H9 (cell line): ENCODE measurements at regions not wholly inside any gene's neighbourhood (a gene's known extent, or its start where the extent isn't known, plus 50 kb on each side); places are given as distances from the start of the nearest gene placed in this dataset.

ENCODE experiments used
- DNase-seq: peaks from one replicate; pipeline ENCODE4 v3.0.0-alpha.2; 2017
- H2AFZ ChIP-seq: one replicate; pipeline ENCODE4 v1.6.1; 2013; ENCODE audit warnings: mild to moderate bottlenecking, low read length, control low read depth, moderate library complexity
- H2AK5ac ChIP-seq: 2 replicates; pipeline ENCODE4 v1.6.1; 2013; ENCODE audit warnings: low read length, control low read depth, mixed read lengths; ENCODE audit not compliant: insufficient read length
- H2BK120ac ChIP-seq: one replicate; pipeline ENCODE4 v1.6.1; 2013; ENCODE audit warnings: low read depth, mild to moderate bottlenecking, low read length, control low read depth, inconsistent platforms; ENCODE audit not compliant: poor library complexity, severe bottlenecking
- H2BK12ac ChIP-seq: 2 replicates; pipeline ENCODE4 v1.6.1; 2013; ENCODE audit warnings: low read length, control low read depth, mixed read lengths, low read depth; ENCODE audit not compliant: insufficient read length
- H2BK15ac ChIP-seq: 2 replicates; pipeline ENCODE4 v1.6.1; 2013; ENCODE audit warnings: low read depth, low read length, control low read depth
- H2BK20ac ChIP-seq: one replicate; pipeline ENCODE4 v1.6.1; 2013; ENCODE audit warnings: low read depth, mild to moderate bottlenecking, low read length, control low read depth, inconsistent platforms; ENCODE audit not compliant: poor library complexity, severe bottlenecking
- H2BK5ac ChIP-seq: 2 replicates; pipeline ENCODE4 v1.6.1; 2013; ENCODE audit warnings: low read length, control low read depth, mixed read lengths; ENCODE audit not compliant: insufficient read length
- H3K14ac ChIP-seq: 2 replicates; pipeline ENCODE4 v1.6.1; 2013; ENCODE audit warnings: low read length, control low read depth; ENCODE audit not compliant: insufficient read depth
- H3K18ac ChIP-seq: 2 replicates; pipeline ENCODE4 v1.6.1; 2013; ENCODE audit warnings: low read depth, mild to moderate bottlenecking, mixed read lengths, low read length, control low read depth; ENCODE audit not compliant: insufficient read length
- H3K23ac ChIP-seq: 2 replicates; pipeline ENCODE4 v1.6.1; 2013; ENCODE audit warnings: low read length, control low read depth, mixed read lengths, low read depth; ENCODE audit not compliant: insufficient read length
- H3K23me2 ChIP-seq: 2 replicates; pipeline ENCODE4 v1.6.1; 2013; ENCODE audit warnings: low read depth, mild to moderate bottlenecking, mixed read lengths, low read length, control low read depth; ENCODE audit not compliant: insufficient read length, poor library complexity, severe bottlenecking
- H3K27ac ChIP-seq: 2 replicates; pipeline ENCODE4 v1.5.1; 2013; ENCODE audit warnings: low read length, control low read depth, mixed read lengths, low read depth; ENCODE audit not compliant: insufficient read length
- H3K27me3 ChIP-seq: 2 replicates; pipeline ENCODE4 v1.6.1; 2013; ENCODE audit warnings: low read length, control low read depth, inconsistent platforms; ENCODE audit not compliant: insufficient read depth
- H3K4ac ChIP-seq: 2 replicates; pipeline ENCODE4 v1.6.1; 2013; ENCODE audit warnings: low read depth, mild to moderate bottlenecking, control low read depth, inconsistent platforms, low read length, moderate library complexity
- H3K4me1 ChIP-seq: 2 replicates; pipeline ENCODE4 v1.6.1; 2013; ENCODE audit warnings: low read length, control low read depth, inconsistent platforms; ENCODE audit not compliant: insufficient read depth
- H3K4me2 ChIP-seq: 2 replicates; pipeline ENCODE4 v1.6.1; 2013; ENCODE audit warnings: low read length, control low read depth, mixed read lengths; ENCODE audit not compliant: insufficient read length, insufficient read depth
- H3K56ac ChIP-seq: 2 replicates; pipeline ENCODE4 v1.6.1; 2013; ENCODE audit warnings: low read depth, mild to moderate bottlenecking, mixed read lengths, low read length, control low read depth; ENCODE audit not compliant: insufficient read length
- H3K79me1 ChIP-seq: 2 replicates; pipeline ENCODE4 v1.6.1; 2013; ENCODE audit warnings: low read depth, mild to moderate bottlenecking, moderate library complexity, low read length, control low read depth, inconsistent platforms; ENCODE audit not compliant: insufficient read depth, poor library complexity, severe bottlenecking
- H3K79me2 ChIP-seq: 2 replicates; pipeline ENCODE4 v1.6.1; 2013; ENCODE audit warnings: low read length, control low read depth, inconsistent platforms; ENCODE audit not compliant: insufficient read depth
- H3K9ac ChIP-seq: 2 replicates; pipeline ENCODE4 v1.6.1; 2013; ENCODE audit warnings: low read length, control low read depth, mixed read lengths; ENCODE audit not compliant: insufficient read length; ENCODE audit errors: extremely low read depth
- H3K9me3 ChIP-seq: one replicate; pipeline ENCODE4 v1.6.1; 2013; ENCODE audit warnings: low read depth, low read length, inconsistent platforms; ENCODE audit not compliant: control insufficient read depth
- H3T11ph ChIP-seq: one replicate; pipeline ENCODE4 v1.6.1; 2013; ENCODE audit warnings: mild to moderate bottlenecking, low read length, control low read depth, inconsistent platforms
- H4K20me1 ChIP-seq: one replicate; pipeline ENCODE4 v1.6.1; 2013; ENCODE audit not compliant: control insufficient read depth, insufficient read length, insufficient read depth
- H4K5ac ChIP-seq: 2 replicates; pipeline ENCODE4 v1.6.1; 2013; ENCODE audit warnings: low read depth, mild to moderate bottlenecking, mixed read lengths, low read length, control low read depth; ENCODE audit not compliant: insufficient read length
- H4K8ac ChIP-seq: replicated peaks from 2 replicates; pipeline ENCODE4 v1.6.1; 2013; ENCODE audit warnings: low read length, control low read depth, mixed read lengths, low read depth; ENCODE audit not compliant: insufficient read length
- H4K91ac ChIP-seq: 2 replicates; pipeline ENCODE4 v1.6.1; 2013; ENCODE audit warnings: low read depth, mild to moderate bottlenecking, moderate library complexity, mixed read lengths, low read length, control low read depth; ENCODE audit not compliant: insufficient read length
- H3K27ac Mint-ChIP-seq, 3 experiments: 2 replicates in 2 of 3; 3 replicates in 1 of 3; pipeline ENCODE4 v1.8.0; 2020 to 2021; ENCODE audit warnings: mixed read lengths in 3 of 3, mild to moderate bottlenecking in 1 of 3, moderate library complexity in 1 of 3
- H3K27me3 Mint-ChIP-seq: 2 replicates; pipeline ENCODE4 v1.8.0; 2021; ENCODE audit warnings: low read depth, mild to moderate bottlenecking, moderate library complexity, mixed read lengths
- H3K36me3 Mint-ChIP-seq, 3 experiments: 2 replicates in 2 of 3; 3 replicates in 1 of 3; pipeline ENCODE4 v1.8.0; 2020 to 2021; ENCODE audit warnings: low read depth in 3 of 3, mixed read lengths in 3 of 3; ENCODE audit not compliant: insufficient read depth in 1 of 3
- H3K4me1 Mint-ChIP-seq, 2 experiments: 2 replicates each; pipeline ENCODE4 v1.8.0; 2020; ENCODE audit warnings: mixed read lengths in 2 of 2
- H3K4me3 Mint-ChIP-seq, 2 experiments: 2 replicates in 1 of 2; 3 replicates in 1 of 2; pipeline ENCODE4 v1.8.0; 2020 to 2021; ENCODE audit warnings: mild to moderate bottlenecking in 2 of 2, mixed read lengths in 2 of 2, moderate library complexity in 1 of 2
- H3K9me3 Mint-ChIP-seq, 2 experiments: 2 replicates in 1 of 2; 3 replicates in 1 of 2; pipeline ENCODE4 v1.8.0; 2020; ENCODE audit warnings: mild to moderate bottlenecking in 2 of 2, mixed read lengths in 2 of 2, moderate library complexity in 1 of 2
- CTCF ChIP-seq: fragments of 200-600 bp; sonication (generic); conservative IDR thresholded peaks from 3 replicates; pipeline ENCODE4 v1.8.0; 2021; ENCODE audit warnings: antibody characterized with exemption, mild to moderate bottlenecking
- WGBS: extraction: QIAGEN DNeasy Blood & Tissue Kit; methylation state at CpG from one replicate; pipeline ENCODE4 v1.1.7; 2013; ENCODE audit warnings: missing lambda C conversion rate, low lambda C conversion rate, mixed read lengths; ENCODE audit not compliant: insufficient read length; ENCODE audit errors: extremely low coverage; 5-methylcytosine and 5-hydroxymethylcytosine counted together

- H2BK12ac ChIP-seq, result no peak overlapping the region
- H4K5ac ChIP-seq, result no peak overlapping the region
- H3K27me3 ChIP-seq, result no peaks in the 10 kb centered on the region
- H2BK20ac ChIP-seq, result no peak overlapping the region
- no peak overlapping the region for H4K8ac ChIP-seq
- Mint-ChIP-seq H3K4me3 (no peak overlapping the region; a peak in 1 of 5 replicates), H3K36me3 (0 out of 7 replicates have a peak, but pooled peaks cover 0 to under 1% (median 0%) of the 10 kb centered on the region in 3 experiments), H3K9me3 (no peaks in the 10 kb centered on the region), H3K27ac (no peak overlapping the region), H3K4me1 (peaks cover 47 to 52% of the 10 kb centered on the region in 2 experiments), H3K27me3 (peaks cover 3% of the 10 kb centered on the region; the same call in 1 of the 2 replicates)
- H3K23me2 ChIP-seq, result no peaks in the 10 kb centered on the region
- no peaks in the 10 kb centered on the region for H3K79me2 ChIP-seq
- H3K9ac ChIP-seq, result no peak overlapping the region
- no peak overlapping the region for H2AK5ac ChIP-seq
- H3T11ph ChIP-seq, result no peak overlapping the region
- no peak overlapping the region for H3K27ac ChIP-seq
- H3K4me2 ChIP-seq, result no peak overlapping the region
- H3K4ac ChIP-seq, result no peak overlapping the region
- H3K56ac ChIP-seq, result no peak overlapping the region
- H3K14ac ChIP-seq, result no peak overlapping the region
- peak; percentile 30; the same call in 1 of the 3 replicates for TF ChIP-seq CTCF
- no CpG with 5 or more reads among the region's 15 CpGs for WGBS
- no peak overlapping the region for H3K18ac ChIP-seq
- no peak for DNase-seq
- no peak overlapping the region for H4K91ac ChIP-seq
- H4K20me1 ChIP-seq, result no peaks in the 10 kb centered on the region
- H2BK15ac ChIP-seq, result no peak overlapping the region
- no peak overlapping the region for H2AFZ ChIP-seq
- no peak overlapping the region for H2BK120ac ChIP-seq
- peaks cover 10% of the 10 kb centered on the region; the same call in 1 of the 2 replicates for H3K4me1 ChIP-seq
- H3K23ac ChIP-seq, result no peak overlapping the region
- no peak overlapping the region for H2BK5ac ChIP-seq
- no peaks in the 10 kb centered on the region for H3K79me1 ChIP-seq
- no peaks in the 10 kb centered on the region for H3K9me3 ChIP-seq
Measured at GRCh38 chr2:128486640-128487375, 168.1 kb upstream of the HS6ST1 start.
